Spleen (tissue), 7 donors: ENCODE measurements at regions not wholly inside any gene's neighbourhood (a gene's known extent, or its start where the extent isn't known, plus 50 kb on each side); places are given as distances from the start of the nearest gene placed in this dataset.

Experiments used
- POLR2A ChIP-seq, 3 donors: fragments of 450-650 bp; IDR thresholded peaks; one replicate each; pipeline ENCODE4 v1.5.1; 2017; ENCODE audit warnings: antibody characterized with exemption in 3 of 3, mild to moderate bottlenecking in 1 of 3
- POLR2AphosphoS5 ChIP-seq, 3 donors: sonication (generic); formaldehyde crosslinking; IDR thresholded peaks; one replicate each; pipeline ENCODE4 v1.5.1; 2017; ENCODE audit warnings: antibody characterized with exemption in 3 of 3
- TF ChIP-seq, protein P1 (sequence below), 11 experiments: fragments of 200-600 bp in 7 of 11; fragments of 450-650 bp in 4 of 11; sonication (generic) in 4 of 11; IDR thresholded peaks in 8 of 11; conservative IDR thresholded peaks in 3 of 11; 1 replicate in 7 of 11; 2 replicates in 4 of 11; pipeline versions ENCODE4 v1.4.0 to v1.8.0; 2016 to 2021; ENCODE audit warnings: antibody characterized with exemption in 11 of 11, inconsistent platforms in 4 of 11, mild to moderate bottlenecking in 1 of 11
- donor health status: DM: no; HTN: no; CAD: no; lungs with moderate emphysema.
- donor health status: DM: no; HTN: no; CAD: no.
- donor health status: DM: no; HTN: no; CAD: no.

DNA sequence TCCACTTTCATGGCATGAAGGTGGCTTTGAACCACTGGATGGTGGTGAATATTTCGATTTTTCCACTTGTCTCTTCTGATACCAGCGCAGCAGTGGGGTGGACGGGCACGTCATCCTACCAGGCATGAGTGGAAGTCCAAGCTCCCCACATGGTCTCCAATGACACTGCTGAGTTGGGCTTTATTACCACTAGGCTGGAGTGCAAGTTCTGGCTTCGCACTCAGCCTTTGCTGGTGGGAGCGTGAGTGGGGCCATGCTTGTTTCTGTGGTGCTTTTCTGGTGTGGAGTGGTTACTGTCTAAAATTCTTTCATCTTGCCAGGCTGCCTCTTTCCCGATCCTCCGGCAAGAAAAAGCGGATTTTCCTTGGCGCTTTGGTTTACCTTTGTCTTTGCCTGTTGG, 70.1 kb upstream of the SDK1 start:
- TF ChIP-seq POLR2A (IDR thresholded peaks at IDR 0.05) = no peak
- TF ChIP-seq, protein P1, sequence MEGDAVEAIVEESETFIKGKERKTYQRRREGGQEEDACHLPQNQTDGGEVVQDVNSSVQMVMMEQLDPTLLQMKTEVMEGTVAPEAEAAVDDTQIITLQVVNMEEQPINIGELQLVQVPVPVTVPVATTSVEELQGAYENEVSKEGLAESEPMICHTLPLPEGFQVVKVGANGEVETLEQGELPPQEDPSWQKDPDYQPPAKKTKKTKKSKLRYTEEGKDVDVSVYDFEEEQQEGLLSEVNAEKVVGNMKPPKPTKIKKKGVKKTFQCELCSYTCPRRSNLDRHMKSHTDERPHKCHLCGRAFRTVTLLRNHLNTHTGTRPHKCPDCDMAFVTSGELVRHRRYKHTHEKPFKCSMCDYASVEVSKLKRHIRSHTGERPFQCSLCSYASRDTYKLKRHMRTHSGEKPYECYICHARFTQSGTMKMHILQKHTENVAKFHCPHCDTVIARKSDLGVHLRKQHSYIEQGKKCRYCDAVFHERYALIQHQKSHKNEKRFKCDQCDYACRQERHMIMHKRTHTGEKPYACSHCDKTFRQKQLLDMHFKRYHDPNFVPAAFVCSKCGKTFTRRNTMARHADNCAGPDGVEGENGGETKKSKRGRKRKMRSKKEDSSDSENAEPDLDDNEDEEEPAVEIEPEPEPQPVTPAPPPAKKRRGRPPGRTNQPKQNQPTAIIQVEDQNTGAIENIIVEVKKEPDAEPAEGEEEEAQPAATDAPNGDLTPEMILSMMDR (IDR thresholded peaks at IDR 0.05 in 8 of 11, conservative IDR thresholded peaks at IDR 0.05 in 3 of 11) = no peak
- TF ChIP-seq POLR2AphosphoS5 (IDR thresholded peaks at IDR 0.05) = no peak
